GM03348 (cell line): ENCODE measurements at regions not wholly inside any gene's neighbourhood (a gene's known extent, or its start where the extent isn't known, plus 50 kb on each side); places are given as distances from the start of the nearest gene placed in this dataset.

Experiments
- DNase-seq: peaks from one replicate; pipeline ENCODE4 v3.0.0; 2012; ENCODE audit warnings: low spot score

- DNase-seq, result no peak
Measured at GRCh38 chr22:44592126-44592823, 94.2 kb upstream of the RTL6 start.

DNA sequence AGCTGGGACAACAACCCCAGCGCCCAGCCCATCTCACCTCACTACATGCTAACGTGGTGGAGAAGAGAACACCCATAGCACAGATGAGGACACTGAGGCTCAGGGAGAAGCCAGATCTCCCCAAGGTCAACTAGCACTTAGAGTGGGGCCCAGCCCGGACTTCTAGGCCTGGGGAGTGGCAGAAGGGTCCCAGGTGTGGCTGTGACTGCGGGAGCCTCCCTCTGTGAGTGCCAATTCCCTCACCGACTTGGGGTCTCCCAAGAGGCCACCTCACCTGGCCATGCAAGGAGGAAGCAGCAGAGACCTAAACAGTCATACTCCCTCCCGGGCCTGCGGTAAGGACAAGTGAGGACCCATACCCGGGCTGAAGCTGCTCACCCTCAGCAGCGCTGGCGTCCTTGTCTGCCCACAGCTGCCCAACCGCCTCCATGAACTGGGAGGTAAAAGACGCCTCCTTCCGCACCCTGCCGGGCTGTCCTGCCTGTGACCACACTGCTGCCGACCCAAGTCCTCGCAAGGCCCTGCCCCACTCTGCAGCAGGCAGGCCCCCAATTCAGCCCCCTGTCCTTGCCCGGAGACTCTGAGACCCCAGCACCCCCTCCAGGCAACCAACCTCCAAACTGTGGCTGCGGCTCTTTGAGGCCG, 93.2 kb upstream of the RTL6 start:
- no peak for DNase-seq

- DNase-seq, result no peak
Measured at GRCh38 chr22:44590291-44590690, 92.3 kb upstream of the RTL6 start.

- no peak for DNase-seq
Measured at GRCh38 chr22:44589831-44590230, 91.8 kb upstream of the RTL6 start.

DNA sequence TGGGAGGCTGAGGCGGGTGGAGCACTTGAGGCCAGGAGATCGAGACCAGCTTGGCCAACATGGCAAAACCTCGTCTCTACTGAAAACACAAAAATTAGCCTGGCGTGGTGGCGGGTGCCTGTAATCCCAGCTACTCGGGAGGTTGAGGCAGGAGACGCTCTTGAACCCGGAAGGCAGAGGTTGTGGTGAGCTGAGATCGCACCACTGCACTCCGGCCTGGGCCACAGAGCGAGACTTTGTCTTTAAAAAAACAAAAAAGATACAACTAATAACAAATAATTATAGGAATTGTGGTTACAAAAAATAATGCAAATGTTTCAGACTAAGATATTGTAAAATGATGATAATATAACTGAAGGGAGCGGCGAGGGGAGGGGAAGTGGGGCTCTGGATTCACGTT, 90.3 kb upstream of the RTL6 start:
- no peak for DNase-seq

- no peak for DNase-seq
Measured at GRCh38 chr22:44587737-44588310, 89.8 kb upstream of the RTL6 start.

DNA sequence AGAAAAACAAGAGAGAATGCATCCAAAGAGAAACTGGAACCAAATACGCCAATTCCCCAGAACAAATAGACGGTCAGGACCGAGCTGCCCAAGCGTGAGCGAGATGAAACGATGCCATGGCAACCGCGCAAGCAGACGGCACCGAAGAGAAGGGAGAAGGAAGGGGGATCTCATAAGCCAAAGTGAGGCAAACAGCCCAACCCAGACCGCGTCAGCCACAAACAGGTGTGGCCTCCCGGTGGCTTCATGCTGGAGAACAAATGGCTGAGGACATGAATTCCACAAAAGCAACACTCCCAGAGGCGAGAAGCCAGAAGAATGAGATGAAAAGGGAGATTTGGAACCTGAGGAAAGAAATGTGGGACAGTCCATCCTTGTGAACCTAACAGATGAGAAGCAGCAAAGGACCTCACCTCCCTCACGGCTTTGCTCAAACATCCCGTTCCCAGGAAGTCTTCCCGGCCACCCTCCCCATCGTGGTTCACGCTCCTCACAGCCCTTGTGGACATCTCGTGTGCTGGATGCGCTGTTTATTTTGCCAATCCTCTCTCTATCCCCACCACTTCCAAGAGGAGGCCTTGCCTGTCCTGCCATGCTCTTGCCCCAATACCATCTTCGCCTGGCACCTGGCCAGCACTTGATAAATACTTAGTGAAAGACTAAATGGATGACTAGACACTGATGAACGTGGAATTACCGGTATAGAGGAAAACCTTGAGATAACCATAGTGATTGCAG, 89.1 kb upstream of the RTL6 start:
- no peak for DNase-seq

DNA sequence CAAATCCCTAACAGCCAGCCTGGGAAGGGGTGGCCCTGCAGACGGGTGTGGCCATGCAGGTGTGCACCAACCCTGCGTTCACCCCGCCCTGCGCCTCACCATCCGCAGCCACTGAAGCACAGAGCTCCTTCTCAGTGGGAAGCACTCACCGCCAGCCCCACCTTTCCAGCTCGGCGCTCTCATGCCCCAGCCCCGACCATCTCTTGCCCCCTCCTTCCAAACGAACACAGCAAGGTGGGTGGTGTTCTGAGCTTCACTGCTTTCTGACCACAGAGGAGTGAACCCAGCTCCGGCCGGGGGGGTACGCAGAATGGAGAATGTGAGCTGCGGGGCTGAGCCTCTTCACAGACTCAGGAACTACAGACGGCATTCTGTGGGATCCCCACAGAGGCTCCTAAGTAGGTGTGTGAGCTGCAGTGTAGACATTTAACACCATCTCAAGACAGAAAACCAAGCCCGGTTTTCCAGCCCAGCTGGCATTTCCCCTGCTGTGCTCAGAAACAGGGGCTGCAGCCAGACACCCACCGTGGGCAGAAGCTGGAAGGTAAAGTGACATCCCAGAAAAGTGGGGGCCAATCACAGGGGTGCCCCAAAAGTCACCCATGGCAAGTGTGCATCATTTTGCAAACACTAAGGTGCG, 88.4 kb upstream of the RTL6 start:
- no peak for DNase-seq

GRCh38 chr22:44585559-44586350, 87.7 kb upstream of the RTL6 start:
- no peak for DNase-seq

DNA sequence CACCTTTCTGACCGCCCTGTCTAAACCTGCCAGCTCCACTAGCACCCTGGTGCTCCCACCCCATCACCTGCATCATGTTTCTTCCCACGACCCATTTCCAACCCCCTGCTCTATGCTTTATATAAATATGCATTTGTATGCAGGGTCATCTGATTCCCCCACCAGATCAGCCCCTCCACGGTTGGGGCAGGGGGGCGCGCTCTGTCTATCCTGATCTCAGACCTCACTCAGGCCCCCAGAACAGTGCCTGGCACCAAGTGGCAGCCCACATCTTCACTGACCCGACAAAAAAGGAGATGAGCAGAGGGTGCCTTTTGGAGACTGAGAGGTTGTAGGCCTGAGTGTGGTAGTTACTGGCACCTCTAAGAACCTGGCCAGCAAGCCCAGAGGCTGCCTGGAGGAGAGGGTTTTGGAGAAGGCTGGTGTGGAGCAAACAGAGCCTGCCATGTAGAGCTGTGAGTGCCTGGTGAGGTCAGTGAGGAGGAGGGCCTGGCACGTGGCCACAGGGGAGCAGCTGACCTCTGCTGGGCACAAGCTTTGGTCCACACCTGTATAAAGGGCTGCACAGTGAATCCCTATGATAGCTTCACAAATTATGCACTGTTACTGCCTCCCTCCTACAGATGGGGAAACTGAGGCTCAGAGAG, 86.3 kb upstream of the RTL6 start:
- no peak for DNase-seq

GRCh38 chr22:44583854-44584253, 85.8 kb upstream of the RTL6 start:
- no peak for DNase-seq

- DNase-seq, result peak; percentile 66
Measured at GRCh38 chr22:44583061-44583760, 85.2 kb upstream of the RTL6 start.

GRCh38 chr22:44582016-44582415, 84.0 kb upstream of the RTL6 start:
- no peak for DNase-seq

- DNase-seq, result no peak
Measured at GRCh38 chr22:44581096-44581435, 83.0 kb upstream of the RTL6 start.

GRCh38 chr22:44580176-44581095, 82.4 kb upstream of the RTL6 start:
- DNase-seq, result no peak

DNA sequence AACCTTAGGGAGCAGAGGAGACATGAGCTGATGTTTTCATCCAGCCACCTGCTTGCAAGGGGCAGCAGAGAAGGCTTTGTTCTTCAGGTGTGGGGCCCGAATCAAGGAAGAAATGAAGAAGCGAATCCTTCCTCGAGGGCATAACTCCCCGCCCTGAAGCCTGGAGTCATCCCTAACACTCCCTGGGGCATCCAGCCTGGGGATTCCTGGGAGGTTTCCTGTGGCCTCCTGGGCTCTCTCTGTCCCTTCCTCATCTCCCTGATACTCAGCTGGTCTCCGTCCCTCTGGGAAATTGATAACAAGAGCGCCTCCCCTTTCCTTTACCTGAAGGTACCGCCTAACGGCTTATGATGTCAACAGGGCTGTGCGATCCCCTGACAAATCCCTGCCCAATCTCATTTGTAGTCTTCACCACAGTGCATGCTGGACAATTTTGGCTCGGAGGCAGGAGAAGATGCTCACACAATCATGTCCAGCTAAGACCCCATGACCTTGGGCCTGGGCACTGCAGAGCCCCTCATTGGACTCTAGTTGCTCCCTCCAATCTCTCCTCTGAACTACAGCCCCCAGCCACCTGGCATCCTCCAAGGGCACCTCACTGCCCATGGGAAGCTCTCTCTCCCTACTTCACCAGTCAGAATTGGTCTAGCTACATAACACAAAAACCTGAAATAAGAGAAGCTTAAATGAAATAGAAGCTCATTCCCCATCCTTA, 80.6 kb upstream of the RTL6 start:
- DNase-seq, result no peak

DNA sequence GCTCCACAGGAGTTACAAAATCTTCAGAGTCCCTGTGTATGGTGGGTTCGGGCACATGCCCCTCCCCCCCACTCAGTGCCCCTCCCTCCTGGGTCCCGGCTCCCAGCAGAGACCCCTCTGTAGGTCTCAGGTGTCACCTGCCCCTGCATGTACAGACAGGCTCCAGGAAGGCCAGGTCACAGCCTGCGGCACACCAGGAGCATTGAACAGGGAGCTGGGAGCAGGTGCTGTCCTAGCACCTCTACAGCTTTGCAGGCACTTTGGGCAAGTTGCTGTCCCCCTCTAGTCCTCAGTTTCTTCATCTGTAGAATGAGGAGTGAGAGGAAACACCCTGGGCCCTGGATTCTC, 80.1 kb upstream of the RTL6 start:
- DNase-seq, result no peak

- no peak for DNase-seq
Measured at GRCh38 chr22:44577391-44578109, 79.5 kb upstream of the RTL6 start.
